SK-N-SH (cell line): ENCODE measurements at regions not wholly inside any gene's neighbourhood (a gene's known extent, or its start where the extent isn't known, plus 50 kb on each side); places are given as distances from the start of the nearest gene placed in this dataset.

Source experiments
- CTCF ChIA-PET: fragments of 300-600, 350-600 bp; formaldehyde crosslinking; extraction: SDS; loops from one replicate; lab custom pipeline; 2021; lab: Yijun Ruan, JAX
- POLR2A ChIA-PET: fragments of 350-600 bp; sonication (Branson Sonifier 250); formaldehyde crosslinking; extraction: SDS; loops from one replicate; lab custom pipeline; 2020; ENCODE audit warnings: antibody characterized with exemption, inconsistent platforms; lab: Yijun Ruan, JAX
- DNase-seq: peaks from one replicate; pipeline ENCODE4 v3.0.0; 2012
- H2AFZ ChIP-seq: fragments of 200-600 bp; sonication (generic); 2 replicates; pipeline ENCODE4 v1.8.1; 2016; ENCODE audit warnings: antibody characterized with exemption, mild to moderate bottlenecking, low read depth
- H3F3A ChIP-seq: fragments of 200-600 bp; sonication (generic); replicated peaks from 2 replicates; pipeline ENCODE3; 2016; ENCODE audit warnings: antibody characterized with exemption, mild to moderate bottlenecking; ENCODE audit not compliant: insufficient read depth
- H3K27ac ChIP-seq, 2 experiments: fragments of 200-500 bp in 1 of 2; fragments of 200-600 bp in 1 of 2; sonication (Bioruptor generic) in 1 of 2; sonication (generic), shearing (Covaris generic) in 1 of 2; 2 replicates each; pipeline versions ENCODE4 v1.5.1 to v1.6.1; 2014 to 2016; ENCODE audit warnings: low read depth in 2 of 2, inconsistent platforms in 1 of 2, low read length in 1 of 2, mild to moderate bottlenecking in 1 of 2, mixed read lengths in 1 of 2
- H3K27me3 ChIP-seq: fragments of 200-600 bp; sonication (generic), shearing (Covaris generic); 2 replicates; pipeline ENCODE4 v1.6.1; 2016; ENCODE audit warnings: mixed run types; ENCODE audit not compliant: insufficient read depth
- H3K36me3 ChIP-seq, 2 experiments: fragments of 200-500 bp in 1 of 2; fragments of 200-600 bp in 1 of 2; sonication (Bioruptor generic) in 1 of 2; sonication (generic) in 1 of 2; replicated peaks in 1 of 2; 2 replicates each; pipeline versions ENCODE3 to v1.5.1; 2014 to 2016; ENCODE audit warnings: low read length in 1 of 2, mild to moderate bottlenecking in 1 of 2; ENCODE audit not compliant: insufficient read depth in 2 of 2, control insufficient read depth in 1 of 2
- H3K4me1 ChIP-seq, 2 experiments: fragments of 200-500 bp in 1 of 2; fragments of 200-600 bp in 1 of 2; sonication (Bioruptor generic) in 1 of 2; sonication (generic), shearing (Covaris generic) in 1 of 2; 2 replicates each; pipeline versions ENCODE4 v1.5.1 to v1.6.1; 2014 to 2016; ENCODE audit warnings: low read depth in 1 of 2, low read length in 1 of 2, mixed run types in 1 of 2; ENCODE audit not compliant: insufficient read depth in 2 of 2, control insufficient read depth in 1 of 2
- H3K4me2 ChIP-seq: fragments of 200-600 bp; sonication (generic), shearing (Covaris generic); 2 replicates; pipeline ENCODE4 v1.6.1; 2017; ENCODE audit warnings: mixed run types
- H3K4me3 ChIP-seq, 2 experiments: fragments of 200-500 bp in 1 of 2; fragments of 200-600 bp in 1 of 2; sonication (Bioruptor generic) in 1 of 2; sonication (generic), shearing (Covaris generic) in 1 of 2; 2 replicates each; pipeline versions ENCODE4 v1.5.1 to v1.8.1; 2014 to 2016; ENCODE audit warnings: low read depth in 2 of 2, inconsistent platforms in 1 of 2, low read length in 1 of 2, mild to moderate bottlenecking in 1 of 2, mixed read lengths in 1 of 2, moderate library complexity in 1 of 2
- H3K79me2 ChIP-seq: fragments of 200-600 bp; sonication (generic); 2 replicates; pipeline ENCODE4 v1.8.1; 2017; ENCODE audit warnings: mild to moderate bottlenecking; ENCODE audit not compliant: insufficient read depth
- H3K9ac ChIP-seq: fragments of 200-600 bp; sonication (generic); 2 replicates; pipeline ENCODE4 v1.6.1; 2017; ENCODE audit warnings: mixed run types
- H3K9me2 ChIP-seq: fragments of 200-600 bp; sonication (generic); 2 replicates; pipeline ENCODE4 v1.6.1; 2017; ENCODE audit warnings: mixed run types
- H3K9me3 ChIP-seq: fragments of 200-600 bp; sonication (generic); 2 replicates; pipeline ENCODE4 v1.6.1; 2017; ENCODE audit warnings: mixed run types, mild to moderate bottlenecking, moderate library complexity
- H4K20me1 ChIP-seq: fragments of 200-600 bp; sonication (generic); 2 replicates; pipeline ENCODE4 v1.6.1; 2017; ENCODE audit warnings: mild to moderate bottlenecking, mixed run types; ENCODE audit not compliant: insufficient read depth
- EP300 ChIP-seq, 2 experiments: IDR thresholded peaks; 2 replicates each; pipeline versions ENCODE4 v1.4.0 to v1.6.1; 2012; ENCODE audit warnings: borderline replicate concordance in 1 of 2, low read depth in 1 of 2, low read length in 1 of 2
- GABPA ChIP-seq: IDR thresholded peaks from 2 replicates; pipeline ENCODE4 v1.4.0; 2012; ENCODE audit warnings: low read depth, mild to moderate bottlenecking
- IRF3 ChIP-seq: fragments of 150-350 bp; IDR thresholded peaks from 2 replicates; pipeline ENCODE4 v1.6.1; 2016; ENCODE audit warnings: mild to moderate bottlenecking, low read depth, low read length
- JUND ChIP-seq: IDR thresholded peaks from 2 replicates; pipeline ENCODE4 v1.4.0; 2012
- NFIC ChIP-seq: IDR thresholded peaks from 2 replicates; pipeline ENCODE4 v1.4.0; 2012; ENCODE audit warnings: borderline replicate concordance
- PBX3 ChIP-seq: IDR thresholded peaks from 2 replicates; pipeline ENCODE4; 2012
- POLR2AphosphoS5 ChIP-seq: IDR thresholded peaks from 2 replicates; pipeline ENCODE4 v1.6.1; 2012; ENCODE audit warnings: low read depth, low read length
- RAD21 ChIP-seq: IDR thresholded peaks from 2 replicates; pipeline ENCODE4 v1.6.1; 2012; ENCODE audit warnings: mild to moderate bottlenecking, low read length
- RCOR1 ChIP-seq: fragments of 150-350 bp; IDR thresholded peaks from 2 replicates; pipeline ENCODE4 v1.6.1; 2017; ENCODE audit warnings: antibody characterized with exemption, low read length
- REST ChIP-seq: IDR thresholded peaks from 2 replicates; pipeline ENCODE4 v1.6.1; 2012; ENCODE audit warnings: mild to moderate bottlenecking, low read depth, low read length, moderate library complexity
- RFX5 ChIP-seq: IDR thresholded peaks from 2 replicates; pipeline ENCODE4 v1.6.1; 2012; ENCODE audit warnings: mild to moderate bottlenecking, improper control_type of control experiment, low read length
- RXRA ChIP-seq: IDR thresholded peaks from 2 replicates; pipeline ENCODE4 v1.4.0; 2012; ENCODE audit warnings: low read depth, mild to moderate bottlenecking, borderline replicate concordance
- TCF12 ChIP-seq: IDR thresholded peaks from 2 replicates; pipeline ENCODE4 v1.4.0; 2012
- ZBTB33 ChIP-seq: IDR thresholded peaks from 2 replicates; pipeline ENCODE4 v1.4.0; 2012; ENCODE audit warnings: low read depth, borderline replicate concordance
- WGBS: methylation state at CpG from one replicate; pipeline ENCODE4 v1.1.6; 2017; ENCODE audit warnings: low lambda C conversion rate; 5-methylcytosine and 5-hydroxymethylcytosine counted together

GRCh38 chr15:49748791-49749190 lies 127.9 kb downstream of the DTWD1 start:
- WGBS = 28% methylated on average over 2 of the region's 2 CpGs

More at GRCh38 chr15:49748791-49749190, 127.9 kb downstream of the DTWD1 start:
- no peak overlapping the region for H3K9ac ChIP-seq
- no peak overlapping the region for H3K4me3 ChIP-seq
- no peak overlapping the region for H3K4me2 ChIP-seq
- CTCF ChIA-PET = interaction anchor here (1.6 kb wide), 1 partner anchor 13 kb away, joined by 4 read pairs; no protein-coding TSS in a partner anchor
- no peaks in the 10 kb centered on the region for H4K20me1 ChIP-seq
- H3K79me2 ChIP-seq = no peaks in the 10 kb centered on the region
- H3K27me3 ChIP-seq = no peaks in the 10 kb centered on the region
- no peaks in the 10 kb centered on the region for H3F3A ChIP-seq
- TF ChIP-seq PBX3 = no peak
- TF ChIP-seq RXRA = no peak
- TF ChIP-seq JUND = no peak
- TF ChIP-seq EP300 (IDR thresholded peaks at IDR 0.05; ENCODE audit: borderline replicate concordance in 1 of 2, low read depth in 1 of 2, low read length in 1 of 2) = no peak
- no peak for TF ChIP-seq TCF12
- TF ChIP-seq POLR2AphosphoS5 = no peak
- TF ChIP-seq ZBTB33 = no peak
- TF ChIP-seq REST = no peak
- TF ChIP-seq RFX5 = no peak
- no peak for TF ChIP-seq RCOR1
- TF ChIP-seq GABPA = no peak
- no peak for TF ChIP-seq IRF3
- no peak for TF ChIP-seq RAD21
- no peak for TF ChIP-seq NFIC
- TF ChIP-seq, all 33 proteins: peak for 0
- H3K4me1 ChIP-seq = peaks cover 0 to 3% of the 10 kb centered on the region in 2 experiments; a peak in 2 of 4 replicates
- H3K9me2 ChIP-seq = no peaks in the 10 kb centered on the region
- POLR2A ChIA-PET = no interaction called here
- H3K36me3 ChIP-seq = no peaks in the 10 kb centered on the region
- H3K9me3 ChIP-seq = no peaks in the 10 kb centered on the region
- H3K27ac ChIP-seq = no peak overlapping the region; a peak in 1 of 4 replicates
- no peak overlapping the region for H2AFZ ChIP-seq
- DNase-seq = no peak
